Left ventricle myocardium inferior (tissue), 1 donor: ENCODE measurements at regions not wholly inside any gene's neighbourhood (a gene's known extent, or its start where the extent isn't known, plus 50 kb on each side); places are given as distances from the start of the nearest gene placed in this dataset.

ENCODE experiments used
- DNase-seq: peaks from one replicate; pipeline ENCODE4 v3.0.0-alpha.2; 2020
- H3K27ac ChIP-seq: fragments of 200-600 bp; replicated peaks from 2 replicates; pipeline ENCODE4 v1.8.0; 2021
- H3K27me3 ChIP-seq: fragments of 200-600 bp; 2 replicates; pipeline ENCODE4 v1.8.0; 2021; ENCODE audit warnings: low read depth
- H3K36me3 ChIP-seq: fragments of 200-600 bp; 2 replicates; pipeline ENCODE4 v1.8.0; 2021
- H3K4me1 ChIP-seq: fragments of 200-600 bp; 2 replicates; pipeline ENCODE4 v1.8.0; 2021
- H3K4me3 ChIP-seq: fragments of 200-600 bp; 2 replicates; pipeline ENCODE4 v1.8.0; 2021; ENCODE audit warnings: mild to moderate bottlenecking, moderate library complexity
- H3K9me3 ChIP-seq: fragments of 200-600 bp; replicated peaks from 2 replicates; pipeline ENCODE4 v1.8.0; 2021
- CTCF ChIP-seq: fragments of 200-600 bp; IDR thresholded peaks from 2 replicates; pipeline ENCODE4 v1.8.0; 2021; ENCODE audit warnings: antibody characterized with exemption, mild to moderate bottlenecking, borderline replicate concordance
- intact Hi-C: fragments of 100-400 bp; cut with micrococcal nuclease; formaldehyde crosslinking; loops from one replicate; pipeline ENCODE4 v1.11.0; 2022
- donor health status: DM: no; HTN: yes; CAD: no; lungs with severe emphysema.

GRCh38 chr9:7869340-7869739 is 69.8 kb upstream of the DMAC1 start:
- intact Hi-C loops, result no loop called here
- TF ChIP-seq CTCF, result no peak
- DNase-seq, result no peak

DNA sequence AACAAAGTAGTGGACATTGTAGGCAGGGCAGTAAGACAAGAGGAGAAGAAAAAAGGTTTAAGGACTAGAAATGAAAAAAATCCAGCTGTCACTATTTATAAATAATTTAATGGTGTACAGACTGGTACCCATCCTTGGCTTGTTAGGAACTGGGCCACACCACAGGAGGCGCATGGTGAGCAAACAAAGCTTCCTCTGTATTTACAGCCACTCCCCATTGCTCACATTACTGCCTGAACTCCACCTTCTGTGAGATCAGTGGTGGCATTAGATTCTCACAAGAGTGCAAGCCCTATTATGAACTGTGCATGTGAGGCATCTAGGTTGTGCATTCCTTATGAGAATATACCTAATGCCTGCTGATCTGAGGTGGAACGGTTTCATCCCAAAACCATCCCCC is 62.6 kb upstream of the DMAC1 start:
- H3K4me1 ChIP-seq, result no peaks in the 10 kb centered on the region
- intact Hi-C loops, result no loop called here
- H3K27ac ChIP-seq, result no peak overlapping the region
- TF ChIP-seq CTCF, result no peak
- H3K36me3 ChIP-seq, result no peaks in the 10 kb centered on the region
- H3K4me3 ChIP-seq, result no peak overlapping the region
- H3K27me3 ChIP-seq, result no peaks in the 10 kb centered on the region
- H3K9me3 ChIP-seq, result no peaks in the 10 kb centered on the region
- no peak for DNase-seq

More at GRCh38 chr9:7869340-7869739, 69.8 kb upstream of the DMAC1 start:
- Histone ChIP-seq H3K27ac (no peak overlapping the region), H3K9me3 (no peaks in the 10 kb centered on the region), H3K36me3 (no peaks in the 10 kb centered on the region), H3K4me1 (no peaks in the 10 kb centered on the region), H3K27me3 (no peaks in the 10 kb centered on the region), H3K4me3 (no peak overlapping the region)

- no peak for TF ChIP-seq CTCF
- intact Hi-C loops, result no loop called here
- Histone ChIP-seq H3K36me3 (no peaks in the 10 kb centered on the region), H3K27ac (no peak overlapping the region), H3K4me1 (no peaks in the 10 kb centered on the region), H3K4me3 (no peak overlapping the region), H3K9me3 (no peaks in the 10 kb centered on the region), H3K27me3 (no peaks in the 10 kb centered on the region)
- DNase-seq, result no peak
Observed at GRCh38 chr9:7861086-7861485, 61.5 kb upstream of the DMAC1 start.

DNA sequence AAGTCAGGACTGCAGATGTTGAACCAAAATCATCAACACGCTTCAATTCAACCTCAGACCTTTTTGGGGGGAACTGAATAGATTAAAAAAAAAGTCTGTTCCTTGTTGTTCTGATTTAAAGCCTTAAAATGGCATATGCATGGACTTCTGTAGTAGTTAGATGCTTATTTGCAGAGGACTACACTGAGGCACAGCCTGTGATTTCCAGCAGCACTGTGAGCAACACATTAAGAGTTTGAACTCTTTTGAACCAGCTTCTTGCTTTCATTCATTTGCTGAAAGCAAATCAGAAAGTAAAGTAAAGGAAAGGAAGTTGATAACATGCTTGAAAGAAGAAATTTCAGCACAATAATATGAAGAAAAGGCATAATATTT is 60.7 kb upstream of the DMAC1 start:
- H3K9me3 ChIP-seq, result no peaks in the 10 kb centered on the region
- no peaks in the 10 kb centered on the region for H3K36me3 ChIP-seq
- no peak for DNase-seq
- TF ChIP-seq CTCF, result no peak
- no peak overlapping the region for H3K27ac ChIP-seq
- H3K27me3 ChIP-seq, result no peaks in the 10 kb centered on the region
- intact Hi-C loops, result no loop called here
- H3K4me1 ChIP-seq, result no peaks in the 10 kb centered on the region
- H3K4me3 ChIP-seq, result no peak overlapping the region

DNA sequence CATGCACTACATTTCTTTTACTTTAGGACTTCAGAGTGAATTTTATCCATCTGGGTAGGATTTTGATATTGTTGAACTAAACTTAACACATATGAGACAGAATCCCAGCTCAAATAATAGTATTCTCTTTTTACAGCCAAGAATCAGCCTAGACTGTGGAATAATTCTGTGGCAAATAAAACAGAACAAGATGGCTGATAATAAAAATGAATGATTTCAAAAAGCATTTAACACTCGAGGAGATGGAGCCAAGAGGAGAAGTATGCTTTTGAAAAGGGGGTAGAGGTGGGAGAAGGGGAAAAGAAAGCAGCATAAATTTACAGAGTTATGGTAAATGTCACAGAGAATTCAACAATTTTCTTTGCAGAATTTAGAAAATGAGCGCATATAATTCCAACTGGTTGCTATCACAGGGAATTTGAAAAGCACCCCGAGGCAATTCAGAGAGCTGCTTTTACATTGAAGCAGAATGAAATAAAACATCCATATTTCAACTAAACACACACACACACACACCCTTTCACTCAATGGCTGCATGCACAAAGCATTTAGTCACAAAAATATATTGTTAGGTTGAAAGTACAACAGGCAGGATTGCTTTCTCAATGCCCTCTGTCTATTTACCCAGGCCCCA is 60.2 kb upstream of the DMAC1 start:
- H3K27ac ChIP-seq, result no peak overlapping the region
- H3K4me1 ChIP-seq, result no peaks in the 10 kb centered on the region
- H3K4me3 ChIP-seq, result no peak overlapping the region
- no peaks in the 10 kb centered on the region for H3K36me3 ChIP-seq
- intact Hi-C loops, result no loop called here
- H3K27me3 ChIP-seq, result no peaks in the 10 kb centered on the region
- no peak for TF ChIP-seq CTCF
- no peaks in the 10 kb centered on the region for H3K9me3 ChIP-seq
- no peak for DNase-seq

DNA sequence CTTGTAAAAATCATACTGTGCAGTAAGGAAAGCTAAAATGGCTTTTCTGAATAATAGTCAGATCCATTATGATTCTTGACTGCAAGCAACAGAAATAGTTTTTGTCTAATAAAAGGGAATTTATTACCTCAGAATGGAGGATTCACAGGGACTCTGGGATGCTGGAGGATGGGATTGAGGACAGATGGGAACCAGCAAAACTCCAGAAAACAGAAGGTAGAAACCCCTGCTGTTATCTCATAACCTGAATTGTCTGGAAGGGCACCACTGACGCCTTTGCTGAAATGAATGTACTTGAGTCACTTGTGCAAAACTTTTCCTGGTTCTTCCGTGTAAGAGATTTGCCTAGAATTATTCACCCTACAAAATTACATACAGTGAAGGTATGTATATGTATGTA is 58.6 kb upstream of the DMAC1 start:
- Histone ChIP-seq H3K4me1 (no peaks in the 10 kb centered on the region), H3K27me3 (no peaks in the 10 kb centered on the region), H3K27ac (no peak overlapping the region), H3K36me3 (no peaks in the 10 kb centered on the region), H3K4me3 (no peak overlapping the region), H3K9me3 (no peaks in the 10 kb centered on the region)
- intact Hi-C loops, result no loop called here
- no peak for TF ChIP-seq CTCF
- DNase-seq, result no peak
